HEK293 (cell line): ENCODE measurements at regions not wholly inside any gene's neighbourhood (a gene's known extent, or its start where the extent isn't known, plus 50 kb on each side); places are given as distances from the start of the nearest gene placed in this dataset.

Experiments
- CTCF ChIA-PET: fragments of 350-600 bp; formaldehyde crosslinking; extraction: SDS; loops from one replicate; lab custom pipeline; 2021; ENCODE audit warnings: antibody characterized with exemption; lab: Yijun Ruan, JAX
- POLR2A ChIA-PET: fragments of 300-600 bp; formaldehyde crosslinking; extraction: SDS; loops from one replicate; lab custom pipeline; 2020; ENCODE audit warnings: antibody characterized with exemption, inconsistent platforms; lab: Yijun Ruan, JAX
- H3K27ac ChIP-seq: fragments of 200-500 bp; sonication (Bioruptor generic); 2 replicates; pipeline ENCODE4 v1.5.1; 2014; ENCODE audit warnings: low read depth, low read length, control low read depth, inconsistent platforms; ENCODE audit errors: extremely low read depth
- H3K36me3 ChIP-seq, 2 experiments: fragments of 200-500 bp in 1 of 2; sonication (Bioruptor generic) in 1 of 2; 1 replicate in 1 of 2; 2 replicates in 1 of 2; pipeline ENCODE4 v1.5.1; 2014 to 2017; ENCODE audit warnings: inconsistent platforms in 2 of 2, low read length in 2 of 2; ENCODE audit not compliant: control insufficient read depth in 2 of 2, insufficient read depth in 1 of 2
- H3K4me1 ChIP-seq: fragments of 200-500 bp; sonication (Bioruptor generic); 2 replicates; pipeline ENCODE4 v1.5.1; 2014; ENCODE audit warnings: mild to moderate bottlenecking, low read length, inconsistent platforms; ENCODE audit not compliant: control insufficient read depth, insufficient read depth
- H3K4me3 ChIP-seq: 2 replicates; pipeline ENCODE4 v1.5.1; 2011; ENCODE audit warnings: low read depth, mild to moderate bottlenecking, control low read depth, low read length, moderate library complexity
- H3K9me3 ChIP-seq: fragments of 200-500 bp; sonication (Bioruptor generic); 2 replicates; pipeline ENCODE4 v1.5.1; 2014; ENCODE audit warnings: low read depth, low read length, inconsistent platforms; ENCODE audit not compliant: control insufficient read depth, insufficient read depth
- HOXD13 ChIP-seq: sonication (generic); formaldehyde crosslinking; IDR thresholded peaks from 2 replicates; pipeline ENCODE4 v1.8.0; 2022; ENCODE audit warnings: missing genetic modification reagents, borderline replicate concordance
- KLF9 ChIP-seq: fragments of 450-650 bp; formaldehyde crosslinking; IDR thresholded peaks from 2 replicates; pipeline ENCODE4 v1.5.1; 2016; ENCODE audit warnings: missing biosample characterization, missing genetic modification characterization, low read depth
- PBX3 ChIP-seq: sonication (generic); formaldehyde crosslinking; IDR thresholded peaks from 2 replicates; pipeline ENCODE4 v1.8.1; 2022; ENCODE audit warnings: mild to moderate bottlenecking, moderate library complexity, missing genetic modification reagents
- PRDM2 ChIP-seq: fragments of 450-650 bp; formaldehyde crosslinking; IDR thresholded peaks from 2 replicates; pipeline ENCODE4 v1.5.1; 2016; ENCODE audit warnings: missing biosample characterization, missing genetic modification characterization, borderline replicate concordance
- RBAK ChIP-seq: fragments of 450-650 bp; formaldehyde crosslinking; IDR thresholded peaks from 2 replicates; pipeline ENCODE4 v1.5.1; 2016; ENCODE audit warnings: missing biosample characterization, missing genetic modification characterization
- REST ChIP-seq: fragments of 450-650 bp; formaldehyde crosslinking; IDR thresholded peaks from 2 replicates; pipeline ENCODE4 v1.5.1; 2016; ENCODE audit warnings: missing biosample characterization, missing genetic modification characterization
- SALL2 ChIP-seq: fragments of 450-650 bp; formaldehyde crosslinking; IDR thresholded peaks from 2 replicates; pipeline ENCODE4 v1.5.0; 2017; ENCODE audit warnings: missing biosample characterization, mild to moderate bottlenecking, missing genetic modification characterization, borderline replicate concordance
- TRIM28 ChIP-seq: IDR thresholded peaks from 2 replicates; pipeline ENCODE4 v1.6.1; 2011; ENCODE audit warnings: low read length, control low read depth, borderline replicate concordance
- TSHZ1 ChIP-seq: fragments of 450-650 bp; formaldehyde crosslinking; IDR thresholded peaks from 2 replicates; pipeline ENCODE4 v1.5.1; 2016; ENCODE audit warnings: missing biosample characterization, missing genetic modification characterization, borderline replicate concordance
- YY2 ChIP-seq: fragments of 450-650 bp; formaldehyde crosslinking; IDR thresholded peaks from 2 replicates; pipeline ENCODE4 v1.5.1; 2016; ENCODE audit warnings: missing biosample characterization, missing genetic modification characterization
- ZFP69B ChIP-seq: fragments of 450-650 bp; formaldehyde crosslinking; IDR thresholded peaks from 2 replicates; pipeline ENCODE4 v1.5.1; 2016; ENCODE audit warnings: missing biosample characterization, missing genetic modification characterization
- ZNF10 ChIP-seq: fragments of 450-650 bp; formaldehyde crosslinking; IDR thresholded peaks from 2 replicates; pipeline ENCODE4 v1.5.1; 2017; ENCODE audit warnings: missing biosample characterization, missing genetic modification characterization
- ZNF362 ChIP-seq: fragments of 450-650 bp; formaldehyde crosslinking; IDR thresholded peaks from 2 replicates; pipeline ENCODE4 v1.5.1; 2016; ENCODE audit warnings: missing biosample characterization, missing genetic modification characterization
- ZNF48 ChIP-seq: fragments of 450-650 bp; formaldehyde crosslinking; IDR thresholded peaks from 2 replicates; pipeline ENCODE4 v1.5.1; 2016; ENCODE audit warnings: missing biosample characterization, missing genetic modification characterization

- TF ChIP-seq HOXD13 (no peak), KLF9 (tag by site-specific recombination) (no peak), TSHZ1 (no peak), TRIM28 (no peak), REST (tag by site-specific recombination) (no peak), ZFP69B (no peak), SALL2 (tag by site-specific recombination) (no peak), YY2 (tag by site-specific recombination) (no peak), RBAK (no peak)
These were observed 633.7 kb upstream of the USP24 start (continued) for GRCh38 chr1:55848906-55849305.

- H3K4me3 ChIP-seq, result no peak overlapping the region
- POLR2A ChIA-PET, result no interaction called here
- CTCF ChIA-PET, result interaction anchor here (0.8 kb wide), 1 partner anchor 154 kb away, joined by 4 read pairs; no protein-coding TSS in a partner anchor
These were observed 630.9 kb upstream of the USP24 start for GRCh38 chr1:55846051-55846450.

More at GRCh38 chr1:55846051-55846450, 630.9 kb upstream of the USP24 start:
- H3K4me1 ChIP-seq, result no peaks in the 10 kb centered on the region
- no peaks in the 10 kb centered on the region for H3K9me3 ChIP-seq
- no peak overlapping the region for H3K27ac ChIP-seq
- no peaks in the 10 kb centered on the region for H3K36me3 ChIP-seq
- TF ChIP-seq PRDM2 (no peak), ZNF48 (tag by site-specific recombination) (no peak), ZNF362 (tag by site-specific recombination) (no peak), ZNF10 (tag by site-specific recombination) (no peak), PBX3 (CRISPR knock-in tag) (no peak)
